Smooth muscle cell (in vitro differentiated cells): ENCODE measurements at regions not wholly inside any gene's neighbourhood (a gene's known extent, or its start where the extent isn't known, plus 50 kb on each side); places are given as distances from the start of the nearest gene placed in this dataset.

ENCODE experiments used
- DNase-seq: peaks from one replicate; lab custom pipeline; 2025; ENCODE audit not compliant: unreplicated experiment; lab: John Stamatoyannopoulos, UW
- H2AFZ ChIP-seq: fragments of 200-600 bp; sonication (generic); 2 replicates; pipeline ENCODE4 v1.6.0; 2016; ENCODE audit warnings: antibody characterized with exemption, low read depth, mild to moderate bottlenecking
- H3F3A ChIP-seq: fragments of 200-600 bp; sonication (generic); 2 replicates; pipeline ENCODE4 v1.6.0; 2017; ENCODE audit warnings: antibody characterized with exemption, low read depth
- H3K27ac ChIP-seq: fragments of 200-600 bp; sonication (generic); 2 replicates; pipeline ENCODE4 v1.5.1; 2016; ENCODE audit warnings: low read depth, mild to moderate bottlenecking
- H3K27me3 ChIP-seq: fragments of 200-600 bp; sonication (generic); 2 replicates; pipeline ENCODE4 v1.6.1; 2016; ENCODE audit warnings: low read depth, mild to moderate bottlenecking
- H3K36me3 ChIP-seq: fragments of 200-600 bp; sonication (generic); 2 replicates; pipeline ENCODE4 v1.5.1; 2016; ENCODE audit warnings: low read depth
- H3K4me1 ChIP-seq: fragments of 200-600 bp; sonication (generic); 2 replicates; pipeline ENCODE4 v1.5.1; 2016; ENCODE audit warnings: low read depth
- H3K4me2 ChIP-seq: fragments of 200-600 bp; sonication (generic); 2 replicates; pipeline ENCODE4 v1.6.0; 2016; ENCODE audit warnings: mild to moderate bottlenecking
- H3K4me3 ChIP-seq: fragments of 200-600 bp; sonication (generic); 2 replicates; pipeline ENCODE4 v1.5.1; 2016; ENCODE audit warnings: mild to moderate bottlenecking
- H3K79me2 ChIP-seq: fragments of 200-600 bp; sonication (generic); 2 replicates; pipeline ENCODE4 v1.6.0; 2016; ENCODE audit warnings: low read depth, mild to moderate bottlenecking
- H3K9ac ChIP-seq: fragments of 200-600 bp; sonication (generic); 2 replicates; pipeline ENCODE4 v1.6.0; 2016; ENCODE audit warnings: low read depth
- H3K9me3 ChIP-seq: fragments of 200-600 bp; sonication (generic); replicated peaks from 2 replicates; pipeline ENCODE4 v1.5.1; 2016; ENCODE audit warnings: low read depth
- H4K20me1 ChIP-seq: fragments of 200-600 bp; sonication (generic); 2 replicates; pipeline ENCODE4 v1.6.0; 2016; ENCODE audit warnings: low read depth
- CTCF ChIP-seq: fragments of 200-600 bp; sonication (generic); IDR thresholded peaks from 2 replicates; pipeline ENCODE4 v1.5.1; 2017; ENCODE audit warnings: borderline replicate concordance, mild to moderate bottlenecking, antibody characterized with exemption; ENCODE audit not compliant: insufficient read depth, poor library complexity, severe bottlenecking
- WGBS: methylation state at CpG from one replicate; pipeline ENCODE4 v1.1.7; 2016; ENCODE audit warnings: low lambda C conversion rate; 5-methylcytosine and 5-hydroxymethylcytosine counted together

- no peaks in the 10 kb centered on the region for H3F3A ChIP-seq
- H3K27ac ChIP-seq = no peak overlapping the region
- TF ChIP-seq CTCF = no peak
- H4K20me1 ChIP-seq = no peaks in the 10 kb centered on the region
- H3K4me2 ChIP-seq = no peak overlapping the region
- DNase-seq = no peak
- H3K9ac ChIP-seq = no peak overlapping the region
- H3K4me3 ChIP-seq = no peak overlapping the region
- H3K79me2 ChIP-seq = no peaks in the 10 kb centered on the region
- H3K9me3 ChIP-seq = no peaks in the 10 kb centered on the region
- no peak overlapping the region for H2AFZ ChIP-seq
- WGBS = 86% methylated on average over 6 of the region's 6 CpGs
- no peaks in the 10 kb centered on the region for H3K36me3 ChIP-seq
- H3K4me1 ChIP-seq = no peaks in the 10 kb centered on the region
- H3K27me3 ChIP-seq = peaks cover under 1% of the 10 kb centered on the region
Measured at GRCh38 chr13:112186091-112186490, 119.1 kb downstream of the SOX1 start.

GRCh38 chr13:112187527-112188297, 120.8 kb downstream of the SOX1 start:
- Histone ChIP-seq H3K27ac (no peak overlapping the region), H3K4me1 (no peaks in the 10 kb centered on the region), H3K9me3 (no peaks in the 10 kb centered on the region), H3K36me3 (no peaks in the 10 kb centered on the region), H3K4me3 (no peak overlapping the region), H3K9ac (no peak overlapping the region), H3K4me2 (no peak overlapping the region), H3K79me2 (no peaks in the 10 kb centered on the region), H3K27me3 (no peaks in the 10 kb centered on the region), H3F3A (no peaks in the 10 kb centered on the region), H2AFZ (no peak overlapping the region), H4K20me1 (no peaks in the 10 kb centered on the region)
- WGBS = 88% methylated on average over 18 of the region's 18 CpGs
- TF ChIP-seq CTCF = no peak
- DNase-seq = no peak

- H3K9me3 ChIP-seq = no peaks in the 10 kb centered on the region
Measured at GRCh38 chr13:112188298-112188610, 121.3 kb downstream of the SOX1 start.

More at GRCh38 chr13:112188298-112188610, 121.3 kb downstream of the SOX1 start:
- Histone ChIP-seq H3K27ac (no peak overlapping the region), H2AFZ (no peak overlapping the region), H3K79me2 (no peaks in the 10 kb centered on the region), H3K27me3 (no peaks in the 10 kb centered on the region), H3F3A (no peaks in the 10 kb centered on the region), H3K4me1 (no peaks in the 10 kb centered on the region), H4K20me1 (no peaks in the 10 kb centered on the region), H3K9ac (no peak overlapping the region), H3K36me3 (no peaks in the 10 kb centered on the region), H3K4me3 (no peak overlapping the region), H3K4me2 (no peak overlapping the region)
- DNase-seq = no peak
- 92% methylated on average over 6 of the region's 6 CpGs for WGBS
- no peak for TF ChIP-seq CTCF
